HG03095 (cell line): ENCODE measurements at regions not wholly inside any gene's neighbourhood (a gene's known extent, or its start where the extent isn't known, plus 50 kb on each side); places are given as distances from the start of the nearest gene placed in this dataset.
"Not testable (repeated sequence)": the region's sequence is repeated elsewhere in the genome, so short reads cannot be mapped to it uniquely, and the experiment has no call there.

Experiments
- ATAC-seq: cut with Tn5 transposase; IDR thresholded peaks from one replicate; pipeline ENCODE4 v1.9.1; 2021; ENCODE audit warnings: moderate library complexity; ENCODE audit not compliant: unreplicated experiment

- ATAC-seq = no peak
Measured at GRCh38 chr2:236915726-236916125, 170.0 kb upstream of the COPS8 start.

- ATAC-seq = no peak
Measured at GRCh38 chr2:236916181-236916580, 169.5 kb upstream of the COPS8 start.

GRCh38 chr2:236916651-236917050 lies 169.0 kb upstream of the COPS8 start:
- ATAC-seq = no peak

DNA sequence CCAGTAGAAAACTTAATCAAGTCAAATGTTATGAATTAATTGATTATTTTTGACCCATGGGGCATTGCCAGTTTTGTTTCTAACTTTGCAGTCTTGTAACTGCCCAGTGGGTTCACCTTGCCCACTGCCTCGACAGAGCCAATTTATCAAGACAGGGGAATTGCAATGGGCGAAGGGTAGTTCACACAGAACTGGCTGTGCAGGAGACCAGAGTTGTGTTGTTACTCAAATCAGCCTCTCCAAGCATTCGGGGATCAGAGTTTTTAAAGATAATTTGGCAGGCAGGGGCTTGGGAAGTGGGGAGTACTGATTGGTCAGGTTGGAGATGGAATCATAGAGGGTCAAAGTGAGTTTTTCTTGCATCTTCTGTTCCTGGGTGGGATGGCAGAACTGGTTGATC lies 168.5 kb upstream of the COPS8 start:
- ATAC-seq = no peak

DNA sequence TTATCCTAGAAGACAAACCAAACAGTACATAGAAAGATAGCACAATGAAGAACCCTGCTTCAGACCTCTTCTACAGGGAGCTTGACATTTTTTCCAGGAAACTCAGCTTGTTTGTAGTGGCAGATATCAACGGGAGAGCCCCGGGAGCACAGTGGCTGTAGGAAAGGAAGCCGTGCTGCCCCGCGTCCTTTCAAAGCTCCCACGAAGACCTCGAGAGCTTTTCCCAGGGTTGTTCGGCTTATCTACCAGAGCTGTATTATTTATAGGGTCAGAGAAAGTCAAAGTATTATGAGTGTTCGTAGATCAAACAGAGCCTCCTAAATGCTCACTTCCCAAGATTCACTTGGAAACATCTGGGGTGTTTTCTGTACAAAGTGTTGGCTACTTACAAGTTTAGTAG lies 167.1 kb upstream of the COPS8 start:
- ATAC-seq = no peak

DNA sequence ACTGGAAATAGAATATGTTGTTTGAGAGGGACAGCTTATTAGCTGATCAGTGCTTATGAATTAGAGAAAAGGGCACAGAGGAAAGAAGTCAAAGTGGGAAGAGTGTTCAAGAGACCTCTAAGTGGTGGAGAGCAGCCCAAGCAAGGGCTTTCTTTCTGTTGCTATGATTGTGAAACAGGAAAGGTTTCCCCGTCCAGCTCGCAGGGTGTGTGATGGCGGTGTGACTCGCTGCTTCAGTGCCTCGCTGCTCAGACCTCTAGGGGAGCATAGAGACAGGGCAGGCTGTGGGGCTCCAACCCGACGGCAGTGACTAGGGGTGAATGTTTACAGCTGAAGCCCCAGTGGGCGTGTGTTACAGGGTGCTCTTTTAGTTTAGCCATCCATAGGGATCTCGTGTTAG lies 166.5 kb upstream of the COPS8 start:
- no peak for ATAC-seq

DNA sequence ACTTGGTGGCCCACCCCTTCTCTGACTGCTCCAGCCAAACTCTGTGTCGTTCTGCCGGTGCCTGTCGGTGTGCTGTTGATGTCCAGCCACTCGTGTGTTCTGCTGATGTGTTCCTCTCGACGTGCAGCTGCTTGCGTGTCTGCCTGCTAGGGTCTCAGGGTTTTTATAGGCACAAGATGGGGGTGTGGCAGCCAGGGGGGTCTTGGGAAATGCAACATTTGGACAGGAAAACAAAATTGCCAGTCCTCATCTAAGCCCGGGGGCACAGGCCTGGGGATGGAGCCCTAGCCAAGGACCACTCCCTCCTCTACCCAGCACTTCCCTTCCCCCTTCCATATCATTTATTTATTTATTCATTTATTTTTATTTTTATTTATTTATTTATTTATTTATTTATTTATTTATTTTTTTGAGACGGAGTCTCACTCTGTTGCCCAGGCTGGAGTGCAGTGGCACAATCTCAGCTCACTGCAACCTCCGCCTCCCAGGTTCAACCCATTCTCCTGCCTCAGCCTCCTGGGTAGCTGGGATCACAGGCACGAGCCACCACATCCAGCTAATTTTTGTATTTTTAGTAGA lies 165.8 kb upstream of the COPS8 start:
- not testable (repeated sequence) for ATAC-seq

DNA sequence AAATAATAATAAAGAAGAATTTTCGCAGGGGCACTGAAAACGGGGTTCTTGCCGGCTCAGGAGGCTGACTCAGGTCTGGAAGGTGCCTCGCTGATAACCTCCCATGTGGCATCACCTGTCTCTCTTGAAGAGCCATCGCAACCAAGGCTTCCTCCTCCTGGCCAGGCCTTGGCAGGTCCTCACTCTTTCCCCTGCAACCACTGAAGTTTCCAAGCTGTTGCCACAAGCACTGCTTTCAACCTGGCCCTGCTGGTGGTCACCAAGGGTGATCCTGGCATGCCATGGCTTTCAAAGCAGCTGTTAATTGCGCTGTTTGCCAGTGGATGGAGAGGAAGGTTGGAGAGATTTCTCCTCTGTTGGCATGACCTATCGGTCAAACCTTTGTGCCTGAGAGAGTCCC lies 163.6 kb upstream of the COPS8 start:
- no peak for ATAC-seq

GRCh38 chr2:236928380-236929037 lies 157.2 kb upstream of the COPS8 start:
- ATAC-seq = no peak

- ATAC-seq = no peak
Measured at GRCh38 chr2:236932831-236933361, 152.8 kb upstream of the COPS8 start.

- no peak for ATAC-seq
Measured at GRCh38 chr2:236934166-236934565, 151.5 kb upstream of the COPS8 start.

- ATAC-seq = no peak
Measured at GRCh38 chr2:236934656-236935055, 151.0 kb upstream of the COPS8 start.

GRCh38 chr2:236935083-236935482 lies 150.6 kb upstream of the COPS8 start:
- ATAC-seq = no peak

DNA sequence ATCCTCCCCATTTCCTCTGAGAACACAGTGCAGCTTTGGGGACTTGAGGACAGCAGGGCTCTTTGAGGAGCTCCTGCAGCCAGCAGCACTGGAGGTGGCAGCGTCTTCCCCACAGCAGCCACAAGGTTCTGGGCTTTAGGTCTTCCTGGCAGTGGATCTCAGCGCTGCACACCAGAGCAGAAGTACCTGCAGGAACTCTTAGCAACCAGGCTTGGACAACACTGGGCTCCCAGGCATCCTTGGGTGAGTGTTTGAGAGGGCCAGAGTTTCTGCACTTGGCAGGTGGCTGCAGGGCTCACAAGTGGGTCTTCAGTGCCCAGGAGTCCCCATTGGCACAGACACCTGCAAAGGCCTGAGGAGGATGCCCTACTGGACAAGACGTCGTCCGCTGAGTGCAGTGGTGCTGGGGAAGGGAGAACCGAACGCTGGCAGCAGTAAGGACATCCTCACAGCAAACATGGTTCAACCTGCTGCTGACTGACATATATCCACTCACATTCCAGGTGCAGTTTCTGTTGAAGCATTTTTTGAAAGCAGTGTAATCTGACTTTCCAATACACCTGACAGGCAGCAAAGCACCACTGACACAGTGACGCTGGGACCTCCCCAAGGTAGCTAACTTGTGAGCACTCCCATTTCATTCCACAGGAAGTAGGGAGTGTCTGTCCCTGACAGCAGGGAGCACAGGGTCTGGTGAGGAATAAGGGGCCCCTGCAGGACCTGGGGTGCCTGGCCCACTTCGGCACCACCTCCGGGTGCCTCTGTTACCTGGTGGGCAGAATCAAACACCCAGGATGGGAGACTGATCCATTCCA lies 149.9 kb upstream of the COPS8 start:
- ATAC-seq = no peak

DNA sequence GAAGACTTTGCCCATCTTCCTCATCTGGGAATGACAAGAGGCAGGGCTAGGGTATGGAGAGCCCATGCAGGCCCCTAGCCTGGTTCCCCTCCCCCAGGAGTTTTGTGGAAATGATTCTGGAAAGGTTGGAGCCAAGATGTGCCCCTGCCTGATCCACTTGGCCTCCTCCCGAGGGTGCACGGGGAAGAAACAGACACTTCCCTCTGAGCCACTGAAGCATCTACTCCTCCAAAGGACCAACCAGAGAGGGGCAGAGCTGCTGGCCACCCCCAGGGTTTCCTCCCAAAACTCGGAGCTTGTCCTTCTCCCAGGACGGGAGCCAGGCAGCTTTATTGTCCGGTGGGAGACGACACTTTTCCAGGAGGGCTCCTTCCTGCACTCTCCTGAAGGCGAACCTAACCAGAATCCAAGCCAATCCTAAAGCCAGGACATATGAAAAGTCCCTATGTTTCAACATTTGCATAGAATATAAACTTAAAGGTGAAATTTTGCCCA lies 149.2 kb upstream of the COPS8 start:
- ATAC-seq = no peak

DNA sequence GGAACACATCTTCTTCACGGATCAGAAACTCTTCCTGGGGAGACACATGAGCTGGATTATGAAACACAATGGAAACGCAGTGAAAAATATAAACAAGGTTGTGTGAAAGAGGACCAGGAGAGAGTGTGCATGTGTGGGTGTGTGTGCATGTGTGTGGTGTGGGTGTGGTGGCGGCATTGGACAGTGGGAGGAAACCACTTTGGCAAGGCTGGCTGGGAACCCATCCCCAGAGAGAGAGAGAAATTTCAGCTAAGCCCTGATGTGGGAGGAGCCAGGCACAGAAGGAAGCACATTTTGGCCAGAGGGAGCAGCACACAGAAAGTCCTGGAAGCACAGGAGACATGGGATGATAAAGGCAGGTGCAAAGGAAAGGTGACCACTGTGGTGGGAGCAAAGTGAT lies 147.6 kb upstream of the COPS8 start:
- no peak for ATAC-seq

DNA sequence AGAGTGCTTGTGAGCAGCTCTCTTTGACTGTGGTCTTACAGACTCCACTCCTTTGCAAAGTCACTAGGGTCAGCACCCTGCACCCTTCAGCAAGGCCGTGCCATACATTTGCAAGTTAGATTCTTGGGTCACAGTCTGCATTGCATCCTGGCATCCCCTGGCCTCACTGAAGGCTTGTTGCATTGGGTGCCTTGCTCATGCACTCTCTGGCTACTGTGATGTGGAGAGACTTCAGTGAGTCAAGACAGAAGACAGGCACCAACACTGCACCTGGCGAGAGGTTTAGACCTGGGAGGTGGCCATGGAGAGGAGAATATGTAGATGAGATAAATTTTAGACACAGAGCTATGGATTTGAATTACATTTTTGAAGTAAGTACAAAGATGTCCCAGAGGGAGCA lies 146.4 kb upstream of the COPS8 start:
- no peak for ATAC-seq

DNA sequence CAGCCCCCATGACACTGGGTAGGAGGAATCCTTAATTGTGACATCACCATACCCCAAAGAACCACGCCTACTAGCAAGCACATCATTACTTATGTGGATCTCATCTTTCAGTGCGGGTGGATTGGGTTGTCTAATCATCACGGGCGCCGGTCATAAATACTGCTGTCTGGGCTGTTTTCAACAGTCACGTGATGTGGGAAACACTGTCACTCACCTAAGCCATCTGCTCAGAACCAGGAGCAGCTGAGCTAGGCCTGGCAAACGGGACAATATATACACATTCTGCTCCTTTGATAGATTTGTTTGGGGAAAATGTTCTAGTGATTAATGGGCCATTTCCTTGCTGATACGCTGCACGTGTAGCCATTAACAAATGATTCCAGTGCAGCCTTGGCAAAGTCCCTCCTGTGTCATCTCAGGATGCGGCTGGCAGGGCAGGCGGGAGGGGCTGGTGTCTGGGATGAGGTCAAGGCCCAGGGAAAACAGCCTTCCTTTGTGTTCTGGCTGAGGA lies 145.9 kb upstream of the COPS8 start:
- ATAC-seq = no peak

DNA sequence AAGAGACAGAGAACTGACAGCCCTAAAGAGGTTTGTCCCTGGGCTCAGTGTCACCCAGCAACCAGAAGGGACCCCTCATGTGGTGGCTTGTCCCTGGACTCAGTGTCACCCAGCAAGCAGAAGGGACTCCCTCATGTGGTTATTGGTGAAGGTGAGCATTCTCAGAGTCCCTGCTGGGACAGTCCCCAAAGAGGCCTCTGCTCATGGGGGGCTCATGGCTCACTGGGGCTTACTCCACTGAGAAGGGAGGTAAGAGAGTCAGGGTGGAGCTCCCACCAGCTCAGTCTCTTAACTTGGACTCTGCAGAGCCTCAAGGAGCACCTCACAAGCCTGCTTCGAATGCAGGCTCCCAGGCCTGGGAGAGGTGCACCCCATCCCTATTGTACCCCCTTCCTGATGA lies 145.2 kb upstream of the COPS8 start:
- no peak for ATAC-seq

GRCh38 chr2:236940916-236941520 lies 144.7 kb upstream of the COPS8 start:
- ATAC-seq = no peak

DNA sequence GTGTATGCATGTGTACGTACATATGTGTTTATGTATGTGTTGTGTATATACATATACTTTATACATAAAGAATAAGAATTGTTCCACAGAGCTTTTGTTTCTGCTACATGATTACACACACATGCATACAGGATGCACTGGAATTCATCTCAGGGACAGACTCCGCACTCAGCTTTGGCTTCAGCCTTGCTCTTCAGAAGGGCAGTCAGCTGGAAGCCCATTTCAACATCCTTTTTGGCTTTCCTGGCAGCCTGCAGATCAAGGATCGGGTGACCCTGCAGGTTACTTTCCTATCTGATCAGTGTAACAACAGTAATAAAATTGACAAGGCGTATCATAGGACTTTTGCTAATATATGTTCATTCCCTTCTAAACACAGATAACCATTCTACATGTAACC lies 144.1 kb upstream of the COPS8 start:
- ATAC-seq = no peak
